ENCODE measurements at regions not wholly inside any gene's neighbourhood (a gene's known extent, or its start where the extent isn't known, plus 50 kb on each side); places are given as distances from the start of the nearest gene placed in this dataset.

DNA sequence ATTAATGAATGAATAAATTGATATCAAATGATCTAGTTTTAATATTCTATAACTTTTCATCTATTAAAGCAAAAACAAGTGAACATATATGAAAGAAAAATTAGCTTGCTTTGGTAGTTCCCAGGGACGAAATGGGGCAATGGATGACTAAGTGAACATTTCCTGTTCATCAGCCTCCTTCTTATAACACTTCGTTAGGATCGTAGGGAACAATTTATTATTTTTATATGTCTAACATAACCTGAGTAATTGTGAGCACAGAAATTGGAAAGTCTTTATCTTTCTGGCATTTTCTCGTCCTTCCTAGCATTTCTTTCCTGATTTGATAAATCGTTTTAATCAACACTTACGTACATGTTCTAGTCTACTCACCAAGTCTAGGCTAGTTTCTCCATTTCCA lies 59.1 kb upstream of the PPP1R3C start:
- DNase-seq (ENCODE audit: low read depth in 2 of 2) = peak in 1 of 2 donors; percentile 70

DNA sequence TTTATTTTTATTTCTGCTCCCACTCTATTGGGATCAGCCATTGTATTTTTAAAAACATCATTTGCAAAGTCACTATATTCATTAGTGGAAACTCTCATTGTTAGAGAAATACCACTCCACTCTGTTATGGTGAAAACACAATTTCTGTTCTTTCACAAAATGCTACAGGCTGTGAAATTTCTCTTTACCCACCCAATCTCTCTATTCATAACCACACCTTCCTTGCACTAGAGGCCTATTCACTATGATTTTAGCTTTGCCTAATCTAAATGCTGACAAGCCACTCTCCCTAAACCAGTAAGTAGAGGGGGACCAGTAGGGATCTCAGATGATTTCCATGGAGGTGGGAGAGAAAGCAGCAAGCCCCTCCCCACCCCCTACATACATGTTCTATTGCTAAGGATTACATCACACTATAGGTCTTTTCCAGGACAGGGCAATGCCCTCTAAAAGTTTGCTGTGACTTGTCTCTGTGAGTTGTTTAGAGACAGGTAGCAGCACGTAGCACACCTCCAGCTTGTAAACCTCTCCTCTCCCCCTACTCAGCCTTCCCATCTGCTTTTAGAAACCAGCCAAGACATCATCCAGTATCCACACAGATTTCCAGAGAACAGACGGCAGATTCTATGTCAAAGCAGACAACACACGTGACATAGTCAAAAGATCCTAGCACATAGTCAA lies 58.3 kb upstream of the PPP1R3C start:
- DNase-seq (ENCODE audit: low read depth in 2 of 2) = no peak

DNA sequence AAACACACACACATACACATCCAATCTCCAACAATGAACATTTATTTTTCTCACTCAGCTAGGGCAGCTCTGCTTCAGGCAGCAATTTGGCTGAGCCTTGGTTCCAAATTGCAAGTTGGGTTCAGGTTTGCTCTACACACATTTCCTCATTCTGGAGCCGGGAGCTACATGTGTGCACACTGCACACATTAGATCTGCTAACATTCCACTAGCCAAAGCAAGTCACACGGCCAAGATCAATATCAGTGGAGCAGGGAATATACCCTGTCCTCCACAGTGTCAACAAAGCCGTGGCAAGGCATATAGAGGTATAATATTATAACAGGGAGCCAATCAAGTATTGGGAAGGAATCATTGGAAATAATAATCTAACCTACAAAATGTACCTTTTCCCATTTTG lies 57.5 kb upstream of the PPP1R3C start:
- no peak for DNase-seq (ENCODE audit: low read depth in 2 of 2)

DNA sequence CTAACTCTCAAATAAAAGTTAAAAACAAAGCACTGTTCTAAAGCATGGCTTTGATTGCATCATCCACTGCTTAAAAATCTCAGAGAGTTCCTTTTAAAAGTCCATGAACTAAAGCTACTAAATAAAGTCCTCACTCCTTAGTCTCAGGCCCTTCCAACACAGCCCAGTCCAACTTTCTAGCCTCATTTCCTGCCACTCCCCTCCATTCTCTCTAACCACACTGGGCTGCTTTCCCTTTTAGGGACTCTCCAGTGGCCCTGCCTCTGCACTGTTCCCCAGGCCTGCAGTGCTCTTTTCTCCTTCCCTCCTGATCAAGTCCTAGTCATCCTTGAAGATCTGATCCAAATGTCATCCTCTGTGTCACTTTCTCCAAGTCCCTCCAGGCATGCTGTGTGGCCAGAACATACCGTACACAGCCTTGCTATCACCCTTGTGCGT lies 56.9 kb upstream of the PPP1R3C start:
- peak in 1 of 2 donors; percentile 49 for DNase-seq (ENCODE audit: low read depth in 2 of 2)

- peak in 1 of 2 donors; percentile 12 for DNase-seq (ENCODE audit: low read depth in 2 of 2)
These were observed 52.0 kb upstream of the PPP1R3C start for GRCh38 chr10:91684841-91685240.

- DNase-seq (ENCODE audit: low read depth in 2 of 2) = peak in 1 of 2 donors; percentile 71
These were observed 51.1 kb upstream of the PPP1R3C start for GRCh38 chr10:91683975-91684374.

DNA sequence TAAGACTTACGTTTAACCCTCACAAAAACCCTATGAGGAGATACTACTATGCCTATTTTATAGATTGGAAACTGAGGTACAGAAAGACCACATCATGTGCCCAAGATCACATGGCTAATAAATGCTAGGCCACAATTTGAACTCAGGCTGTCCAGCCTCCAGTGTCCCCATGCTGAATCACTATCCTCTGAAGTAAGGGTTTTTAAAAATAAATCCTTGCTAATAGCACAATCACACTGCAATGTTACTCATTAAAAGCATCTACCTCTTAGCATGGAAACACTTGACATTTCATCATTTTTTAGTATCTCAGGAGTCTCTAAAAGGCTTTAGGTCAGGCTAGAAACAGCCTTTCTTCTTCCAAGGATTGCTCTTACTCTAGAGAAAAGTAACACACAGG lies 50.0 kb upstream of the PPP1R3C start:
- DNase-seq (ENCODE audit: low read depth in 2 of 2) = no peak
